Psoas muscle (tissue), 7 donors: ENCODE measurements at regions not wholly inside any gene's neighbourhood (a gene's known extent, or its start where the extent isn't known, plus 50 kb on each side); places are given as distances from the start of the nearest gene placed in this dataset.
"Not testable (repeated sequence)": the region's sequence is repeated elsewhere in the genome, so short reads cannot be mapped to it uniquely, and the experiment has no call there.

Source experiments
- ATAC-seq, 4 donors: fragments of 200-7000 bp; cut with Tn5 transposase; one replicate each; pipeline ENCODE4 v1.9.1; 2020; ENCODE audit warnings: moderate library complexity in 3 of 4, mild to moderate bottlenecking in 2 of 4
- DNase-seq, 2 donors: peaks; one replicate each; pipeline ENCODE4 v3.0.0-alpha.2; 2020
- H3K27ac ChIP-seq: fragments of 200-600 bp; one replicate; pipeline ENCODE4 v1.8.0; 2022
- H3K27me3 ChIP-seq, 3 donors: fragments of 200-600 bp in 1 of 3; one replicate each; pipeline versions ENCODE4 v1.6.1 to v1.8.0; 2013 to 2022; ENCODE audit warnings: low read length in 2 of 3, mild to moderate bottlenecking in 2 of 3, moderate library complexity in 1 of 3; ENCODE audit not compliant: insufficient read depth in 3 of 3
- H3K36me3 ChIP-seq, 2 donors: fragments of 200-600 bp in 1 of 2; one replicate each; pipeline versions ENCODE4 v1.6.1 to v1.8.0; 2013 to 2022; ENCODE audit warnings: low read depth in 1 of 2, mild to moderate bottlenecking in 1 of 2, moderate library complexity in 1 of 2; ENCODE audit not compliant: insufficient read depth in 1 of 2
- H3K4me1 ChIP-seq: fragments of 200-600 bp; one replicate; pipeline ENCODE4 v1.8.0; 2022
- H3K4me3 ChIP-seq: fragments of 200-600 bp; one replicate; pipeline ENCODE4 v1.8.0; 2022; ENCODE audit warnings: mild to moderate bottlenecking
- H3K9me3 ChIP-seq: fragments of 200-600 bp; one replicate; pipeline ENCODE4 v1.8.0; 2022
- WGBS, 3 donors: extraction: QIAGEN DNeasy Blood & Tissue Kit; methylation state at CpG; one replicate each; pipeline versions ENCODE4 v1.1.6 to v1.1.7; 2013; 5-methylcytosine and 5-hydroxymethylcytosine counted together
- intact Hi-C, 2 donors: fragments of 100-400 bp; cut with DNase I; formaldehyde crosslinking; loops; one replicate each; pipeline versions ENCODE4 v1.11.0 to v1.14.2; 2022
- TF ChIP-seq, protein P1 (sequence below): fragments of 200-600 bp; IDR thresholded peaks from one replicate; pipeline ENCODE4 v1.8.0; 2022; ENCODE audit warnings: antibody characterized with exemption
- donor health status: healthy with polysubstance abuse.
- donor health status: DM: no; HTN: no; CAD: no; lungs with moderate emphysema.
- donor health status: Bipolar disorder and iron deficiency.
- donor health status: healthy.
- donor health status: DM: yes; HTN: yes; CAD: no.
- donor health status: DM: no; HTN: no; CAD: no.
- donor health status: DM: yes; HTN: yes; CAD: no.

- Histone ChIP-seq H3K9me3 (no peaks in the 10 kb centered on the region), H3K4me1 (no peaks in the 10 kb centered on the region), H3K36me3 (no peaks in the 10 kb centered on the region), H3K27me3 (peaks cover 0 to 2% (median 0%) of the 10 kb centered on the region in 3 donors), H3K27ac (no peak overlapping the region), H3K4me3 (no peak overlapping the region)
- TF ChIP-seq, protein P1, sequence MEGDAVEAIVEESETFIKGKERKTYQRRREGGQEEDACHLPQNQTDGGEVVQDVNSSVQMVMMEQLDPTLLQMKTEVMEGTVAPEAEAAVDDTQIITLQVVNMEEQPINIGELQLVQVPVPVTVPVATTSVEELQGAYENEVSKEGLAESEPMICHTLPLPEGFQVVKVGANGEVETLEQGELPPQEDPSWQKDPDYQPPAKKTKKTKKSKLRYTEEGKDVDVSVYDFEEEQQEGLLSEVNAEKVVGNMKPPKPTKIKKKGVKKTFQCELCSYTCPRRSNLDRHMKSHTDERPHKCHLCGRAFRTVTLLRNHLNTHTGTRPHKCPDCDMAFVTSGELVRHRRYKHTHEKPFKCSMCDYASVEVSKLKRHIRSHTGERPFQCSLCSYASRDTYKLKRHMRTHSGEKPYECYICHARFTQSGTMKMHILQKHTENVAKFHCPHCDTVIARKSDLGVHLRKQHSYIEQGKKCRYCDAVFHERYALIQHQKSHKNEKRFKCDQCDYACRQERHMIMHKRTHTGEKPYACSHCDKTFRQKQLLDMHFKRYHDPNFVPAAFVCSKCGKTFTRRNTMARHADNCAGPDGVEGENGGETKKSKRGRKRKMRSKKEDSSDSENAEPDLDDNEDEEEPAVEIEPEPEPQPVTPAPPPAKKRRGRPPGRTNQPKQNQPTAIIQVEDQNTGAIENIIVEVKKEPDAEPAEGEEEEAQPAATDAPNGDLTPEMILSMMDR = no peak
- intact Hi-C loops = no loop called here
- ATAC-seq (no peak), DNase-seq (no peak)
- 82 to 88% (median 84%) methylated on average over 3 of the region's 3 CpGs for WGBS, 3 donors
Observed at GRCh38 chr9:27835286-27835685, 262.0 kb upstream of the C9orf72 start.

GRCh38 chr9:27835746-27836145 is 262.5 kb upstream of the C9orf72 start:
- intact Hi-C loops = no loop called here
- WGBS, 3 donors = 76 to 82% (median 80%) methylated on average over 6 of the region's 6 CpGs
- Histone ChIP-seq H3K4me3 (no peak overlapping the region), H3K27me3 (peaks cover 0 to 2% (median 0%) of the 10 kb centered on the region in 3 donors), H3K27ac (no peak overlapping the region), H3K4me1 (no peaks in the 10 kb centered on the region), H3K9me3 (no peaks in the 10 kb centered on the region), H3K36me3 (no peaks in the 10 kb centered on the region)
- TF ChIP-seq, protein P1 = no peak
- no peak for DNase-seq
- ATAC-seq = no peak

GRCh38 chr9:27836661-27837401 is 263.6 kb upstream of the C9orf72 start:
- Histone ChIP-seq H3K27ac (no peak overlapping the region), H3K9me3 (no peaks in the 10 kb centered on the region), H3K4me3 (no peak overlapping the region), H3K36me3 (no peaks in the 10 kb centered on the region), H3K27me3 (peaks cover 0 to 2% (median 0%) of the 10 kb centered on the region in 3 donors), H3K4me1 (no peaks in the 10 kb centered on the region)
- no peak for ATAC-seq
- no peak for DNase-seq
- WGBS, 3 donors = 67 to 71% (median 69%) methylated on average over 7 of the region's 7 CpGs
- intact Hi-C loops = no loop called here
- TF ChIP-seq, protein P1 = no peak

DNA sequence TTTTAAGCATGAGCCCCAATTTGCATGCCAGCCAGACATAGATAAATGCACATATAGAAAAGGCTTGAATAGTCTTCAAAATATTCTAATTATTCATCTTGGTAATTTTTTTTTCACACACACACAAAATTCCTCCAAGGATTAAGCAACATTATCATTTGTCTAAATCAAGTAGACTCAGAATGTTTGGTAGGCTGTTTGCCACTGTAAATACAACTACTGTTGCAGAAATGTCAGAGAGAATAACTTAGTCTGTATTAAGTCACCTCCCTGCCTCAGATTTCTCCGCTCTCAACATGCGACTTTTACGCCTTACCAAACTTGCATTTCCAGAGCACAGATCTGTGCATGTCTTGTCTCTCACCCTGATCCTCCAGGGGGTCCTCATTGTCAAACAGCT is 265.6 kb upstream of the C9orf72 start:
- TF ChIP-seq, protein P1 = no peak
- no peaks in the 10 kb centered on the region for H3K9me3 ChIP-seq
- H3K27ac ChIP-seq = no peak overlapping the region
- DNase-seq (no peak), ATAC-seq (no peak)
- H3K4me3 ChIP-seq = no peak overlapping the region
- 88 to 95% (median 90%) methylated on average over 3 of the region's 3 CpGs for WGBS, 3 donors
- intact Hi-C loops = no loop called here
- H3K36me3 ChIP-seq = no peaks in the 10 kb centered on the region
- no peaks in the 10 kb centered on the region for H3K4me1 ChIP-seq
- peaks cover 0 to 2% (median 0%) of the 10 kb centered on the region in 3 donors for H3K27me3 ChIP-seq

- 61 to 79% (median 69%) methylated on average over 1 of the region's 1 CpG for WGBS, 3 donors
- ATAC-seq, H3K9me3 ChIP-seq, H3K4me1 ChIP-seq, DNase-seq, H3K4me3 ChIP-seq, H3K36me3 ChIP-seq, H3K27ac ChIP-seq, intact Hi-C loops, H3K27me3 ChIP-seq: not testable (repeated sequence)
Observed at GRCh38 chr9:27839767-27840166, 266.5 kb upstream of the C9orf72 start.
